Caco-2 (cell line): ENCODE measurements at regions not wholly inside any gene's neighbourhood (a gene's known extent, or its start where the extent isn't known, plus 50 kb on each side); places are given as distances from the start of the nearest gene placed in this dataset.
"Not testable (repeated sequence)": the region's sequence is repeated elsewhere in the genome, so short reads cannot be mapped to it uniquely, and the experiment has no call there.

Experiments
- BruUV-seq: library from RNA; stranded (reverse); fragments of 400-500 nt; replicated peaks from 2 replicates; lab custom pipeline; 2021; lab: Mats Ljungman, UMichigan
- CTCF ChIA-PET: fragments of 300-600 bp; sonication (Branson Sonifier 250); formaldehyde crosslinking; loops from one replicate; lab custom pipeline; 2022; ENCODE audit warnings: antibody characterized with exemption; lab: Charles Lee
- POLR2A ChIA-PET: fragments of 300-600 bp; sonication (Branson Sonifier 250); formaldehyde crosslinking; loops from one replicate; lab custom pipeline; 2022; ENCODE audit warnings: antibody characterized with exemption; lab: Charles Lee
- DNase-seq, 2 experiments: peaks; one replicate each; pipeline versions ENCODE4 v3.0.0 to v3.0.0-alpha.2; 2020 to 2022
- H3K27me3 ChIP-seq: replicated peaks from 2 replicates; pipeline ENCODE4 v1.6.0; 2011; ENCODE audit warnings: low read length; ENCODE audit not compliant: control insufficient read depth, insufficient read depth
- H3K36me3 ChIP-seq: 2 replicates; pipeline ENCODE4 v1.5.1; 2011; ENCODE audit warnings: low read length; ENCODE audit not compliant: control insufficient read depth, insufficient read depth
- H3K4me1 ChIP-seq: fragments of 250-450 bp; sonication (Bioruptor Pico); 2 replicates; pipeline ENCODE4 v1.5.1; 2020; ENCODE audit warnings: mild to moderate bottlenecking
- H3K4me3 ChIP-seq: 2 replicates; pipeline ENCODE4 v1.5.1; 2011; ENCODE audit warnings: low read depth, mild to moderate bottlenecking, control low read depth, low read length
- H3K9me3 ChIP-seq: fragments of 250-450 bp; sonication (Bioruptor Pico); 2 replicates; pipeline ENCODE4 v1.5.1; 2020; ENCODE audit warnings: mild to moderate bottlenecking, moderate library complexity
- H3K27ac Mint-ChIP-seq: one replicate; pipeline ENCODE4 v1.8.0; 2022; ENCODE audit warnings: mixed read lengths; ENCODE audit not compliant: unreplicated experiment
- H3K27me3 Mint-ChIP-seq: one replicate; pipeline ENCODE4 v1.8.0; 2022; ENCODE audit warnings: mixed read lengths; ENCODE audit not compliant: insufficient read depth, unreplicated experiment
- H3K36me3 Mint-ChIP-seq: one replicate; pipeline ENCODE4 v1.8.0; 2022; ENCODE audit warnings: mild to moderate bottlenecking, mixed read lengths; ENCODE audit not compliant: insufficient read depth, unreplicated experiment
- H3K4me1 Mint-ChIP-seq: one replicate; pipeline ENCODE4 v1.8.0; 2022; ENCODE audit warnings: low read depth, mixed read lengths; ENCODE audit not compliant: unreplicated experiment
- H3K4me3 Mint-ChIP-seq: one replicate; pipeline ENCODE4 v1.8.0; 2022; ENCODE audit warnings: mild to moderate bottlenecking, moderate library complexity, mixed read lengths; ENCODE audit not compliant: unreplicated experiment
- H3K9me3 Mint-ChIP-seq: one replicate; pipeline ENCODE4 v1.8.0; 2022; ENCODE audit warnings: mixed read lengths; ENCODE audit not compliant: unreplicated experiment
- CTCF ChIP-seq, 2 experiments: fragments of 200-600 bp in 1 of 2; IDR thresholded peaks; 1 replicate in 1 of 2; 2 replicates in 1 of 2; pipeline versions ENCODE4 v1.5.1 to v1.8.0; 2011 to 2022; ENCODE audit warnings: antibody characterized with exemption in 1 of 2, control low read depth in 1 of 2, inconsistent platforms in 1 of 2, low read depth in 1 of 2, low read length in 1 of 2, mild to moderate bottlenecking in 1 of 2, moderate library complexity in 1 of 2; ENCODE audit not compliant: insufficient read depth in 1 of 2, severe bottlenecking in 1 of 2, unreplicated experiment in 1 of 2
- intact Hi-C: fragments of 100-400 bp; cut with micrococcal nuclease; formaldehyde crosslinking; loops from one replicate; pipeline ENCODE4 v1.10.0; 2022; ENCODE audit not compliant: unreplicated experiment

GRCh38 chr2:136282251-136282650 is 164.3 kb upstream of the CXCR4 start:
- Histone ChIP-seq H3K9me3 (no peaks in the 10 kb centered on the region), H3K36me3 (no peaks in the 10 kb centered on the region), H3K27me3 (no peaks in the 10 kb centered on the region), H3K4me1 (no peaks in the 10 kb centered on the region), H3K4me3 (no peak overlapping the region)
- no TSS peak for BruUV-seq
- TF ChIP-seq CTCF (IDR thresholded peaks at IDR 0.05; ENCODE audit: insufficient read depth in 1 of 2, low read depth in 1 of 2, low read length in 1 of 2, severe bottlenecking in 1 of 2, unreplicated experiment in 1 of 2), result no peak
- Mint-ChIP-seq H3K4me1 (no peaks in the 10 kb centered on the region), H3K27me3 (peaks cover 11% of the 10 kb centered on the region), H3K27ac (no peak overlapping the region), H3K36me3 (no peaks in the 10 kb centered on the region), H3K4me3 (no peak overlapping the region), H3K9me3 (no peaks in the 10 kb centered on the region)
- CTCF ChIA-PET, result no interaction called here
- no peak for DNase-seq
- POLR2A ChIA-PET, result no interaction called here
- intact Hi-C loops, result no loop called here

- CTCF ChIA-PET, result no interaction called here
- no peaks in the 10 kb centered on the region for H3K27me3 ChIP-seq
- BruUV-seq, result no TSS peak
These were observed 163.5 kb upstream of the CXCR4 start for GRCh38 chr2:136281281-136282114.

GRCh38 chr2:136266346-136266745 is 148.4 kb upstream of the CXCR4 start:
- BruUV-seq, DNase-seq, H3K27me3 ChIP-seq, H3K4me1 Mint-ChIP-seq, POLR2A ChIA-PET, CTCF ChIA-PET, H3K4me1 ChIP-seq, H3K9me3 ChIP-seq, intact Hi-C loops, H3K27ac Mint-ChIP-seq, H3K36me3 ChIP-seq, H3K4me3 ChIP-seq, H3K36me3 Mint-ChIP-seq, H3K4me3 Mint-ChIP-seq: not testable (repeated sequence)
- Mint-ChIP-seq H3K9me3 (peaks cover 29% of the 10 kb centered on the region), H3K27me3 (peaks cover 16% of the 10 kb centered on the region)

More at GRCh38 chr2:136281281-136282114, 163.5 kb upstream of the CXCR4 start:
- no peaks in the 10 kb centered on the region for H3K9me3 Mint-ChIP-seq
- H3K9me3 ChIP-seq, result no peaks in the 10 kb centered on the region
- H3K27me3 Mint-ChIP-seq, result peaks cover 11% of the 10 kb centered on the region
- no peak overlapping the region for H3K4me3 ChIP-seq
- H3K36me3 ChIP-seq, result no peaks in the 10 kb centered on the region
- H3K36me3 Mint-ChIP-seq, result no peaks in the 10 kb centered on the region
- POLR2A ChIA-PET, result no interaction called here
- H3K4me3 Mint-ChIP-seq, result no peak overlapping the region
- no peak for DNase-seq
- H3K27ac Mint-ChIP-seq, result no peak overlapping the region
- H3K4me1 Mint-ChIP-seq, result no peaks in the 10 kb centered on the region
- intact Hi-C loops, result no loop called here
- no peaks in the 10 kb centered on the region for H3K4me1 ChIP-seq
- TF ChIP-seq CTCF (IDR thresholded peaks at IDR 0.05; ENCODE audit: insufficient read depth in 1 of 2, low read depth in 1 of 2, low read length in 1 of 2, severe bottlenecking in 1 of 2, unreplicated experiment in 1 of 2), result no peak
